GM23338 (cell line): ENCODE measurements at regions not wholly inside any gene's neighbourhood (a gene's known extent, or its start where the extent isn't known, plus 50 kb on each side); places are given as distances from the start of the nearest gene placed in this dataset.

ENCODE experiments used
- ATAC-seq: fragments of 200-7000 bp; cut with Tn5 transposase; 3 replicates; pipeline ENCODE4 v1.9.1; 2020
- DNase-seq: peaks from one replicate; pipeline ENCODE4 v3.0.0-alpha.2; 2015; ENCODE audit warnings: low spot score
- H2AFZ ChIP-seq: fragments of 200-600 bp; sonication (generic); 2 replicates; pipeline ENCODE4 v1.8.0; 2016; ENCODE audit warnings: antibody characterized with exemption, mild to moderate bottlenecking, moderate library complexity
- H3F3A ChIP-seq: fragments of 200-600 bp; sonication (generic); replicated peaks from 2 replicates; pipeline ENCODE4 v1.8.0; 2017; ENCODE audit warnings: antibody characterized with exemption, mixed run types, low read depth
- H3K27ac ChIP-seq: fragments of 200-600 bp; sonication (generic); 2 replicates; pipeline ENCODE4 v1.6.1; 2016; ENCODE audit warnings: low read depth
- H3K27me3 ChIP-seq: fragments of 200-600 bp; sonication (generic); 2 replicates; pipeline ENCODE4 v1.8.0; 2016; ENCODE audit warnings: mild to moderate bottlenecking, mixed run types, moderate library complexity; ENCODE audit not compliant: insufficient read depth
- H3K36me3 ChIP-seq: fragments of 200-600 bp; sonication (generic); 2 replicates; pipeline ENCODE4 v1.8.0; 2016; ENCODE audit warnings: mild to moderate bottlenecking; ENCODE audit not compliant: insufficient read depth
- H3K4me1 ChIP-seq: fragments of 200-600 bp; sonication (generic); 2 replicates; pipeline ENCODE4 v1.8.0; 2016; ENCODE audit warnings: mild to moderate bottlenecking, moderate library complexity; ENCODE audit not compliant: insufficient read depth
- H3K4me2 ChIP-seq: fragments of 200-600 bp; sonication (generic); 2 replicates; pipeline ENCODE4 v1.7.1; 2017; ENCODE audit warnings: mixed run types
- H3K4me3 ChIP-seq: fragments of 200-600 bp; sonication (generic); 2 replicates; pipeline ENCODE4 v1.6.1; 2016; ENCODE audit warnings: mixed run types
- H3K79me2 ChIP-seq: fragments of 200-600 bp; sonication (generic); replicated peaks from 2 replicates; pipeline ENCODE4 v1.8.0; 2017; ENCODE audit warnings: mild to moderate bottlenecking; ENCODE audit not compliant: insufficient read depth
- H3K9me2 ChIP-seq: fragments of 200-600 bp; sonication (generic); 2 replicates; pipeline ENCODE4 v1.8.0; 2017; ENCODE audit not compliant: insufficient read depth
- H4K20me1 ChIP-seq: fragments of 200-600 bp; sonication (generic); replicated peaks from 2 replicates; pipeline ENCODE4 v1.8.0; 2017; ENCODE audit warnings: mild to moderate bottlenecking; ENCODE audit not compliant: insufficient read depth
- H3K27ac Mint-ChIP-seq: 2 replicates; pipeline ENCODE4 v1.8.0; 2020; ENCODE audit warnings: inconsistent platforms, mild to moderate bottlenecking, moderate library complexity, mixed read lengths
- H3K27me3 Mint-ChIP-seq: 3 replicates; pipeline ENCODE4 v1.8.0; 2022; ENCODE audit warnings: low read depth, mild to moderate bottlenecking, moderate library complexity, mixed read lengths, inconsistent platforms; ENCODE audit not compliant: insufficient read depth, poor library complexity
- H3K36me3 Mint-ChIP-seq: 3 replicates; pipeline ENCODE4 v1.8.0; 2021; ENCODE audit warnings: low read depth, mild to moderate bottlenecking, inconsistent platforms, moderate library complexity, mixed read lengths
- H3K4me1 Mint-ChIP-seq: 3 replicates; pipeline ENCODE4 v1.8.0; 2020; ENCODE audit warnings: mild to moderate bottlenecking, inconsistent platforms, mixed read lengths
- H3K4me3 Mint-ChIP-seq: 3 replicates; pipeline ENCODE4 v1.8.0; 2021; ENCODE audit warnings: moderate library complexity, mild to moderate bottlenecking, inconsistent platforms, mixed read lengths
- H3K9me3 Mint-ChIP-seq: 3 replicates; pipeline ENCODE4 v1.8.0; 2020; ENCODE audit warnings: moderate library complexity, mild to moderate bottlenecking, inconsistent platforms, mixed read lengths
- CREB1 ChIP-seq: fragments of 250-450 bp; sonication (Bioruptor Pico); IDR thresholded peaks from 2 replicates; pipeline ENCODE4 v1.5.0; 2020; ENCODE audit warnings: low read depth, mild to moderate bottlenecking, moderate library complexity
- ETS1 ChIP-seq: IDR thresholded peaks from 2 replicates; pipeline ENCODE4 v1.6.1; 2016; ENCODE audit warnings: antibody characterized with exemption
- EZH2 ChIP-seq: fragments of 200-600 bp; sonication (generic); IDR thresholded peaks from one replicate; pipeline ENCODE4 v1.8.0; 2017; ENCODE audit warnings: antibody characterized with exemption, mild to moderate bottlenecking, low read depth; ENCODE audit not compliant: unreplicated experiment
- EZH2phosphoT487 ChIP-seq: fragments of 200-600 bp; sonication (generic); IDR thresholded peaks from one replicate; pipeline ENCODE4 v1.8.1; 2018; ENCODE audit warnings: antibody characterized with exemption; ENCODE audit not compliant: unreplicated experiment
- NANOG ChIP-seq: IDR thresholded peaks from 2 replicates; pipeline ENCODE4 v1.6.1; 2016; ENCODE audit warnings: antibody characterized with exemption, borderline replicate concordance
- REST ChIP-seq: IDR thresholded peaks from one replicate; pipeline ENCODE4 v1.6.1; 2018; ENCODE audit warnings: antibody characterized with exemption; ENCODE audit not compliant: unreplicated experiment
- STAT1 ChIP-seq: IDR thresholded peaks from one replicate; pipeline ENCODE4 v1.6.1; 2016; ENCODE audit warnings: antibody characterized with exemption; ENCODE audit not compliant: unreplicated experiment
- ZNF114 ChIP-seq: fragments of 250-450 bp; sonication (Bioruptor Pico); IDR thresholded peaks from 2 replicates; pipeline ENCODE4 v1.5.0; 2020; ENCODE audit warnings: mild to moderate bottlenecking, moderate library complexity
- ZNF462 ChIP-seq: fragments of 250-450 bp; sonication (Bioruptor Pico); IDR thresholded peaks from 2 replicates; pipeline ENCODE4 v1.5.0; 2020; ENCODE audit warnings: mild to moderate bottlenecking, moderate library complexity

GRCh38 chr13:72004784-72005374, 137.9 kb upstream of the DACH1 start:
- Histone ChIP-seq H3K36me3 (no peaks in the 10 kb centered on the region), H3K4me2 (no peak overlapping the region), H4K20me1 (no peaks in the 10 kb centered on the region), H3K4me1 (no peaks in the 10 kb centered on the region), H3F3A (no peaks in the 10 kb centered on the region), H3K27ac (no peak overlapping the region), H3K79me2 (no peaks in the 10 kb centered on the region), H2AFZ (no peak overlapping the region), H3K27me3 (no peaks in the 10 kb centered on the region), H3K4me3 (no peak overlapping the region), H3K9me2 (no peaks in the 10 kb centered on the region)
- H3K4me3 Mint-ChIP-seq: no peak overlapping the region
- no peak overlapping the region for H3K27ac Mint-ChIP-seq
- H3K4me1 Mint-ChIP-seq: no peaks in the 10 kb centered on the region
- H3K9me3 Mint-ChIP-seq: no peaks in the 10 kb centered on the region
- H3K27me3 Mint-ChIP-seq: peaks cover 5% of the 10 kb centered on the region
- DNase-seq (peak; percentile 14), ATAC-seq (no peak)
- no peaks in the 10 kb centered on the region for H3K36me3 Mint-ChIP-seq
- TF ChIP-seq STAT1: no peak

GRCh38 chr13:72004246-72004645, 137.2 kb upstream of the DACH1 start:
- H3K4me1 ChIP-seq: no peaks in the 10 kb centered on the region
- H3K27me3 ChIP-seq: no peaks in the 10 kb centered on the region
- H3K4me1 Mint-ChIP-seq: no peaks in the 10 kb centered on the region
- H3K27me3 Mint-ChIP-seq: peaks cover 5% of the 10 kb centered on the region
- no peak for ATAC-seq
- no peaks in the 10 kb centered on the region for H3F3A ChIP-seq
- H2AFZ ChIP-seq: no peak overlapping the region
- H3K27ac Mint-ChIP-seq: no peak overlapping the region
- no peak overlapping the region for H3K4me3 Mint-ChIP-seq
- no peak for DNase-seq
- H3K36me3 Mint-ChIP-seq: no peaks in the 10 kb centered on the region
- no peaks in the 10 kb centered on the region for H4K20me1 ChIP-seq
- no peak overlapping the region for H3K27ac ChIP-seq
- H3K4me3 ChIP-seq: no peak overlapping the region
- H3K9me2 ChIP-seq: no peaks in the 10 kb centered on the region
- H3K36me3 ChIP-seq: no peaks in the 10 kb centered on the region
- H3K79me2 ChIP-seq: no peaks in the 10 kb centered on the region
- H3K4me2 ChIP-seq: no peak overlapping the region
- H3K9me3 Mint-ChIP-seq: peaks cover 2% of the 10 kb centered on the region; the same call in 1 of the 3 replicates
- TF ChIP-seq EZH2 (no peak), ETS1 (no peak), ZNF114 (no peak), EZH2phosphoT487 (no peak), REST (no peak), ZNF462 (CRISPR knock-in tag) (no peak), NANOG (no peak), STAT1 (no peak), CREB1 (CRISPR knock-in tag) (no peak)
